GM10266 (cell line): ENCODE measurements at regions not wholly inside any gene's neighbourhood (a gene's known extent, or its start where the extent isn't known, plus 50 kb on each side); places are given as distances from the start of the nearest gene placed in this dataset.

Source experiments
- DNase-seq: peaks from one replicate; pipeline ENCODE4 v3.0.0; 2012; ENCODE audit errors: extremely low spot score
- TF ChIP-seq, protein P1 (sequence below): IDR thresholded peaks from 2 replicates; pipeline ENCODE4 v1.5.1; 2012; ENCODE audit warnings: mild to moderate bottlenecking, low read depth; ENCODE audit not compliant: control insufficient read depth, insufficient read depth; ENCODE audit errors: missing control alignments

DNA sequence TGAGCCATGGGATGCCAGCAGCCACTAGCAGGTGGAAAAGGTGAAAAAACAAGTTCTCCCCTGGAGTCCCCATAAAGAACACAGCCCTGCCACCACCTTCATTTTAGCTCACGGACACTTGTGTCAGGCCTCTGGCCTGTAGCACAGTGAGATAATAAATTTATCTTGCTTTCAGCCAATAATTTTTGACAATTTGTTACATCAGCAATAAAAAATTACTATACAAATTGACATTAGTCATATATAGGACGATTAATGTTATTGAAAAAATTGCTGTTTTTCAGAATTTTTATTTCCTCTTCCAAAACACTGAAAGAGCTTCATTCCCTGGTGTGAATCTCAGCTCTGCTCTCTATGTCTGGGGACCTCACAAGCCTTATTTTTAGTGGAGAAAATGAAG lies 152.9 kb upstream of the ETV3 start:
- TF ChIP-seq, protein P1, sequence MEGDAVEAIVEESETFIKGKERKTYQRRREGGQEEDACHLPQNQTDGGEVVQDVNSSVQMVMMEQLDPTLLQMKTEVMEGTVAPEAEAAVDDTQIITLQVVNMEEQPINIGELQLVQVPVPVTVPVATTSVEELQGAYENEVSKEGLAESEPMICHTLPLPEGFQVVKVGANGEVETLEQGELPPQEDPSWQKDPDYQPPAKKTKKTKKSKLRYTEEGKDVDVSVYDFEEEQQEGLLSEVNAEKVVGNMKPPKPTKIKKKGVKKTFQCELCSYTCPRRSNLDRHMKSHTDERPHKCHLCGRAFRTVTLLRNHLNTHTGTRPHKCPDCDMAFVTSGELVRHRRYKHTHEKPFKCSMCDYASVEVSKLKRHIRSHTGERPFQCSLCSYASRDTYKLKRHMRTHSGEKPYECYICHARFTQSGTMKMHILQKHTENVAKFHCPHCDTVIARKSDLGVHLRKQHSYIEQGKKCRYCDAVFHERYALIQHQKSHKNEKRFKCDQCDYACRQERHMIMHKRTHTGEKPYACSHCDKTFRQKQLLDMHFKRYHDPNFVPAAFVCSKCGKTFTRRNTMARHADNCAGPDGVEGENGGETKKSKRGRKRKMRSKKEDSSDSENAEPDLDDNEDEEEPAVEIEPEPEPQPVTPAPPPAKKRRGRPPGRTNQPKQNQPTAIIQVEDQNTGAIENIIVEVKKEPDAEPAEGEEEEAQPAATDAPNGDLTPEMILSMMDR = no peak
- no peak for DNase-seq

DNA sequence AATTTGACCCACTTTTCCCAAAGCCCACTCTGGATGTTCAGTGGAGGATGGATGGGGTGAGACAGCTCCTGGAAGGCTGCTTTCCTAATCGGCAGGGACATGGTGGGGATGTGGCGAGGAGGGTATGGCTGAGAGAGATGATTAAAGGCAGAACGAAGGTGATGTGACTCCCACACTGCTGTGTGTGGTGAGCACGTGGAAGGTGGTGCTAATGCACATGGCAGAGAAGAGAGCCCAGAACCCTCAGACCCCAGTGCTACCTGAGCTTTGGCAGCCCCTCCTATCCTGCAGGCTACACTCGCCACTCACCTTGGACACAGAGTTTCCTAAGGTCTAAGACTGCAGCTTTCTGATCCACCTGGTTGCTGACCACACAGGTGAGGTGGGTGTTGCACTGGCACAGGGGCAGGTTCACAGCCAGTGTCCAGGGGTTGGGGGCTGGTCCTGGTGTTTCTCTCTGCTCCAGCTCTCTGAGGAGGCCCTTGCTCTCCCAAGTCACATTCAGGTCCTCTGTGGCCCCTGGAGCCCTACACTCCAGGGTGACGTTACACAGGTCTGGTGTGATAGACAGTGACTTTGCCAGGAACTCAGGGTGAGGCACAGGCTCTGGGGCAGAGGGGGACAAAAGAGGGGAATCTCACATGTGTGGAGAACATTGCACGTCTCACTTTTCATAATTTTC lies 151.4 kb upstream of the ETV3 start:
- TF ChIP-seq, protein P1 = no peak
- DNase-seq = no peak

- TF ChIP-seq, protein P1 = no peak
- no peak for DNase-seq
Observed at GRCh38 chr1:157288996-157289395, 150.8 kb upstream of the ETV3 start.

DNA sequence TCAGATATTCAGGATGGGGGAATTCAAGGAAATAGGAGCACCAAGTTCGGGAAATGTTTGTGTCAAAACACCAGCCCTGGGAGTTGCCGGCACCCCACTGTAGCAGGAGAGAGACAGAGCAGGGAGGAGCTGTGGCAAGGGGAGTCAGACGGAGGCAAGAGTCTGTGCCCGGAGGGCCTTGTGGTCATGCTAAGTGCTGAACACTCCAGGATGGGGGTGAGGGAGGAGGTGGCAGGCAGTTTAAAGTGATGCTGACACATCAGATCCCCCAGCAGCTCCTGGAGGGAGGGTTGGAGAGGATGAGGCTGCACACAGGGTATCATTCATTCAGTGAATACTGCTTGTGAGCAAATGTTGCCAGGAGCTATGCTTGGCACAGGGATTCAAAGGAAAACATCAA lies 150.3 kb upstream of the ETV3 start:
- TF ChIP-seq, protein P1 = no peak
- no peak for DNase-seq

- DNase-seq = no peak
- TF ChIP-seq, protein P1 = no peak
Observed at GRCh38 chr1:157288006-157288405, 149.8 kb upstream of the ETV3 start.

DNA sequence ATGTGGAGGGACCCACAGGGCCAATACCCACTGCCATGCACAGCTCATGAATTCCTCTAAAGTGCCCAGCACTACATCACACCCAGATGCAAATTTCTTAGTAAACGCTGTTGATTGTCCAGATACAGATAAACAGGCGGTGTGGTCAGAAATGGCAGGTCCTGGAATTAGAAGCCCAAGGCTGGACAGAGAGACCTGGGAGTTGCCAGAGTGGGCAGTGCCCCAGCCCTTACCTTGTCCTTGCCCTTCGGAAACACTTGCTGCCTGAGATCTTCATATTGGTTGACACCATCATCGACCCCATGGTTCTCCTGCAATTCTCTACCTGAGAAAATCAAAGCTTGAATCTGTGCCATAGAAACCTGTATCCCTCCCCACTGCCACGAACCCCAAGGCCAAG lies 149.3 kb upstream of the ETV3 start:
- TF ChIP-seq, protein P1 = no peak
- DNase-seq = no peak

DNA sequence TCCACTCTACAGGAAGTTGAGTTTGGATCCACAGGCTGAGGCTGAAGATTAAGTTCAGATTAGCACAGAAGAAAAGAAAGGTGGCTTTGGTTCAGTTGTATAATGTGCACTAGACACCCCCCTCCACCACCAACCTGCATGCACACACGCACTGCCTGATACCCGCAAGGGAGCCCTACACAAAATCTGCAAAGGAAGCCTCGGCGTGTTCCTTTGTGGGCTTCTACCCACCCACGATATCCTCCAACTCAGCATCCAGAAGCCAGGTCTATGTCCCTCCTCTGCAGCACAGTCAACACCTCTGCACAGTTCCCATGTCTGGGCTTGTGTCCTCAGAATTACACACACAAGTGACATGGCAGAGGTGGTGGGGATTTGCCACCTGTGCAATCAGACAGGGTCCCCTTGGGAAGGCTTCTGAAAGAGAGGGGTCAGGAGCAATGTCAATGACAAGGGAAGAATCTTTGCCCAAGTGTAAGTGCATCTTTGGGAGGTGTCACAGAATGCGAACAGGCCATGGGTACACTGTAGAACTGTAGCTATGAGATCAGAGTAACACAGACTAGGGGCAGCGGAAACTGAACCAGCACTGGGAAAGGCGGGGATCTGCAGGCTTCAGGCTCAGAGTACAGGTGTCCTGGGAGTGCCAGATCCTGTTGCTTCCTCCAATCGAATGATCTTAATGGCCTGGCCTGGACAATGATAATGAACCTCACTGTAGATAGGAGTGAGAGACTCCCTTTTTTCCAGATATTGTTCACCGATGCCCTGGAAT lies 148.6 kb upstream of the ETV3 start:
- TF ChIP-seq, protein P1 = no peak
- DNase-seq = no peak
